ENCODE measurements at regions not wholly inside any gene's neighbourhood (a gene's known extent, or its start where the extent isn't known, plus 50 kb on each side); places are given as distances from the start of the nearest gene placed in this dataset.

GRCh38 chr4:188714501-188714900 lies 575.3 kb downstream of the TRIML1 start:
- no peak overlapping the region for H3K27ac ChIP-seq
- WGBS, 2 donors (ENCODE audit: low coverage in 1 of 2): 33 to 45% methylated on average over 2 of the region's 2 CpGs

GRCh38 chr4:188714907-188715306 lies 575.7 kb downstream of the TRIML1 start:
- H3K4me3 ChIP-seq: no peak overlapping the region
- TF ChIP-seq POLR2AphosphoS5 (IDR thresholded peaks at IDR 0.05): no peak
- no peak for TF ChIP-seq CTCF (IDR thresholded peaks at IDR 0.05)
- no peak for TF ChIP-seq POLR2A (IDR thresholded peaks at IDR 0.05)
- no peak for TF ChIP-seq EP300 (IDR thresholded peaks at IDR 0.05)
- no peaks in the 10 kb centered on the region for H3K4me1 ChIP-seq
- no peaks in the 10 kb centered on the region for H3K27me3 ChIP-seq
- no peaks in the 10 kb centered on the region for H3K36me3 ChIP-seq
- ATAC-seq: no peak
- H3K9me3 ChIP-seq: no peaks in the 10 kb centered on the region
- WGBS, 2 donors (ENCODE audit: low coverage in 1 of 2): 80 to 97% methylated on average over 3 of the region's 3 CpGs
- no peak overlapping the region for H3K27ac ChIP-seq

More at GRCh38 chr4:188714501-188714900, 575.3 kb downstream of the TRIML1 start:
- Histone ChIP-seq H3K9me3 (no peaks in the 10 kb centered on the region), H3K4me3 (no peak overlapping the region), H3K36me3 (no peaks in the 10 kb centered on the region), H3K4me1 (no peaks in the 10 kb centered on the region), H3K27me3 (no peaks in the 10 kb centered on the region)
- TF ChIP-seq EP300 (IDR thresholded peaks at IDR 0.05): no peak
- TF ChIP-seq POLR2A (IDR thresholded peaks at IDR 0.05): no peak
- TF ChIP-seq POLR2AphosphoS5 (IDR thresholded peaks at IDR 0.05): no peak
- TF ChIP-seq CTCF (IDR thresholded peaks at IDR 0.05): no peak
- ATAC-seq: no peak

- H3K27ac ChIP-seq: no peak overlapping the region
- no peak overlapping the region for H3K4me3 ChIP-seq
- H3K4me1 ChIP-seq: no peaks in the 10 kb centered on the region
- no peaks in the 10 kb centered on the region for H3K9me3 ChIP-seq
- 78 to 90% methylated on average over 2 of the region's 2 CpGs for WGBS, 2 donors (ENCODE audit: low coverage in 1 of 2)
- ATAC-seq: no peak
- H3K36me3 ChIP-seq: no peaks in the 10 kb centered on the region
- TF ChIP-seq EP300 (IDR thresholded peaks at IDR 0.05): no peak
- no peak for TF ChIP-seq POLR2A (IDR thresholded peaks at IDR 0.05)
- TF ChIP-seq CTCF (IDR thresholded peaks at IDR 0.05): no peak
- TF ChIP-seq POLR2AphosphoS5 (IDR thresholded peaks at IDR 0.05): no peak
- H3K27me3 ChIP-seq: no peaks in the 10 kb centered on the region
Measured at GRCh38 chr4:188717661-188718060, 578.4 kb downstream of the TRIML1 start.

GRCh38 chr4:188719794-188720193 lies 580.6 kb downstream of the TRIML1 start:
- Histone ChIP-seq H3K9me3 (no peaks in the 10 kb centered on the region), H3K4me3 (no peak overlapping the region), H3K36me3 (no peaks in the 10 kb centered on the region), H3K27ac (no peak overlapping the region), H3K27me3 (no peaks in the 10 kb centered on the region), H3K4me1 (peaks cover 0 to 3% (median 0%) of the 10 kb centered on the region in 3 donors)
- 100% methylated on average over 1 of the region's 1 CpG for WGBS, 2 donors (ENCODE audit: low coverage in 1 of 2)
- TF ChIP-seq CTCF (IDR thresholded peaks at IDR 0.05) (no peak), POLR2A (IDR thresholded peaks at IDR 0.05) (no peak), EP300 (IDR thresholded peaks at IDR 0.05) (no peak), POLR2AphosphoS5 (IDR thresholded peaks at IDR 0.05) (no peak)
- ATAC-seq: no peak

- Histone ChIP-seq H3K4me3 (no peak overlapping the region), H3K9me3 (no peaks in the 10 kb centered on the region), H3K4me1 (peaks cover 0 to 17% (median 0%) of the 10 kb centered on the region in 3 donors), H3K27ac (no peak overlapping the region), H3K36me3 (no peaks in the 10 kb centered on the region), H3K27me3 (no peaks in the 10 kb centered on the region)
- no peak for TF ChIP-seq EP300 (IDR thresholded peaks at IDR 0.05)
- TF ChIP-seq POLR2AphosphoS5 (IDR thresholded peaks at IDR 0.05): no peak
- TF ChIP-seq POLR2A (IDR thresholded peaks at IDR 0.05): no peak
- TF ChIP-seq CTCF (IDR thresholded peaks at IDR 0.05): no peak
- ATAC-seq: no peak
Measured at GRCh38 chr4:188722911-188723310, 583.7 kb downstream of the TRIML1 start.

Measured in gastroesophageal sphincter (tissue), 4 donors.